MM.1S (cell line): ENCODE measurements at regions not wholly inside any gene's neighbourhood (a gene's known extent, or its start where the extent isn't known, plus 50 kb on each side); places are given as distances from the start of the nearest gene placed in this dataset.

Experiments
- CTCF ChIP-seq: fragments of 300-600 bp; sonication (generic); IDR thresholded peaks from 2 replicates; pipeline ENCODE4 v1.5.1; 2016; ENCODE audit warnings: antibody characterized with exemption, low read length, mixed read lengths
- EZH2 ChIP-seq: fragments of 300-600 bp; sonication (generic); optimal IDR thresholded peaks from 2 replicates; pipeline ENCODE3; 2017; ENCODE audit warnings: low read depth, mild to moderate bottlenecking, antibody characterized with exemption, low read length, mixed read lengths

DNA sequence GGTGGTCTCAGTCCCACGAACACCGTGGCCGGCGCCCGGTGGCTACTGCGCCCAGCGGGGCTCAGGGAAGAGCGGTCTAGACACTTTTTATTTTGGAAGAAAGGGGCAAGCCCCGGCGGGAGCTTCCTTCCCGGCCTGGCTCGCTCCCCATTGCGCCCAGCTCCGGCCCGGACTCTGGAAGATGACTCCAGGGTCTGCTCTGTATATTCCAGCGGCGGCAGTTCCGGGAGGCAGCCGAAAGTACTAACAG lies 225.1 kb upstream of the CRY1 start:
- no peak for TF ChIP-seq CTCF
- no peak for TF ChIP-seq EZH2
